ENCODE measurements at regions not wholly inside any gene's neighbourhood (a gene's known extent, or its start where the extent isn't known, plus 50 kb on each side); places are given as distances from the start of the nearest gene placed in this dataset.

DNA sequence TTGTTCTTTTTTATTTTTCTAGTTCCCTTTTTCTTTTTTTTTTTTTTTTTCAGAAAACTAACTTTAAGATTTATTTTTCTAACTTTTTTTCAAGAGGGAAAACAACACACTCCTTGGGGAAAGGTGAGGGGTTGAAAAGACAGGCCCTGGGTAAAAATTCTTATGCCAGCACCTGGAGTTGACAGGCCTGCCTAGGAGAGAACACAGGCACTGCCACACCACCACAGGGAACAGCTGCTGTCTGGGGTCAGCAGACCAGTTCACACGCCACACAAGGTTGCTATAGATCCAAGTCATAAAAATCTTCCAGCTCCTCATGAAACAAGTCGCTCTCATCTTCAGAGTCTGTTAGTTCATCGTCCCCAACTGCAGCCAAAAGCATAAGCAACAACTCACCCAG, 246.4 kb downstream of the C12orf50 start:
- TF ChIP-seq, protein P1, sequence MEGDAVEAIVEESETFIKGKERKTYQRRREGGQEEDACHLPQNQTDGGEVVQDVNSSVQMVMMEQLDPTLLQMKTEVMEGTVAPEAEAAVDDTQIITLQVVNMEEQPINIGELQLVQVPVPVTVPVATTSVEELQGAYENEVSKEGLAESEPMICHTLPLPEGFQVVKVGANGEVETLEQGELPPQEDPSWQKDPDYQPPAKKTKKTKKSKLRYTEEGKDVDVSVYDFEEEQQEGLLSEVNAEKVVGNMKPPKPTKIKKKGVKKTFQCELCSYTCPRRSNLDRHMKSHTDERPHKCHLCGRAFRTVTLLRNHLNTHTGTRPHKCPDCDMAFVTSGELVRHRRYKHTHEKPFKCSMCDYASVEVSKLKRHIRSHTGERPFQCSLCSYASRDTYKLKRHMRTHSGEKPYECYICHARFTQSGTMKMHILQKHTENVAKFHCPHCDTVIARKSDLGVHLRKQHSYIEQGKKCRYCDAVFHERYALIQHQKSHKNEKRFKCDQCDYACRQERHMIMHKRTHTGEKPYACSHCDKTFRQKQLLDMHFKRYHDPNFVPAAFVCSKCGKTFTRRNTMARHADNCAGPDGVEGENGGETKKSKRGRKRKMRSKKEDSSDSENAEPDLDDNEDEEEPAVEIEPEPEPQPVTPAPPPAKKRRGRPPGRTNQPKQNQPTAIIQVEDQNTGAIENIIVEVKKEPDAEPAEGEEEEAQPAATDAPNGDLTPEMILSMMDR (IDR thresholded peaks at IDR 0.05), result no peak
- no peak for TF ChIP-seq POLR2A (IDR thresholded peaks at IDR 0.05)
